ENCODE measurements at regions not wholly inside any gene's neighbourhood (a gene's known extent, or its start where the extent isn't known, plus 50 kb on each side); places are given as distances from the start of the nearest gene placed in this dataset.

GRCh38 chr10:64786989-64787388, 1265.8 kb downstream of the REEP3 start:
- Histone ChIP-seq H3K9me3 (ENCODE audit: control insufficient read depth, insufficient read depth, low read depth, low read length) (no peaks in the 10 kb centered on the region), H3K4me1 (ENCODE audit: control insufficient read depth, insufficient read depth, low read length) (no peaks in the 10 kb centered on the region), H3K27ac (ENCODE audit: extremely low read depth, low read depth, low read length) (no peak overlapping the region), H3K36me3 (ENCODE audit: control insufficient read depth in 2 of 2, insufficient read depth in 1 of 2, low read length in 2 of 2) (no peaks in the 10 kb centered on the region), H3K4me3 (ENCODE audit: low read depth, low read length) (no peak overlapping the region)
- ChIA-PET CTCF (no interaction called here), POLR2A (no interaction called here)
- TF ChIP-seq WT1 (tag by site-specific recombination; IDR thresholded peaks at IDR 0.05), result no peak
- TF ChIP-seq ZNF26 (tag by site-specific recombination; IDR thresholded peaks at IDR 0.05), result no peak
- no peak for TF ChIP-seq ZNF37A (tag by site-specific recombination; IDR thresholded peaks at IDR 0.05)
- TF ChIP-seq ZNF513 (tag by site-specific recombination; IDR thresholded peaks at IDR 0.05), result no peak
- no peak for TF ChIP-seq SP2 (tag by site-specific recombination; IDR thresholded peaks at IDR 0.05)
- TF ChIP-seq ATF2 (tag by site-specific recombination; IDR thresholded peaks at IDR 0.05; ENCODE audit: low read depth), result no peak
- TF ChIP-seq ZNF211 (tag by site-specific recombination; IDR thresholded peaks at IDR 0.05; ENCODE audit: low read depth), result no peak
- TF ChIP-seq ZBTB6 (tag by site-specific recombination; IDR thresholded peaks at IDR 0.05), result no peak
- no peak for TF ChIP-seq ZNF626 (tag by site-specific recombination; IDR thresholded peaks at IDR 0.05)
- TF ChIP-seq, protein P1, sequence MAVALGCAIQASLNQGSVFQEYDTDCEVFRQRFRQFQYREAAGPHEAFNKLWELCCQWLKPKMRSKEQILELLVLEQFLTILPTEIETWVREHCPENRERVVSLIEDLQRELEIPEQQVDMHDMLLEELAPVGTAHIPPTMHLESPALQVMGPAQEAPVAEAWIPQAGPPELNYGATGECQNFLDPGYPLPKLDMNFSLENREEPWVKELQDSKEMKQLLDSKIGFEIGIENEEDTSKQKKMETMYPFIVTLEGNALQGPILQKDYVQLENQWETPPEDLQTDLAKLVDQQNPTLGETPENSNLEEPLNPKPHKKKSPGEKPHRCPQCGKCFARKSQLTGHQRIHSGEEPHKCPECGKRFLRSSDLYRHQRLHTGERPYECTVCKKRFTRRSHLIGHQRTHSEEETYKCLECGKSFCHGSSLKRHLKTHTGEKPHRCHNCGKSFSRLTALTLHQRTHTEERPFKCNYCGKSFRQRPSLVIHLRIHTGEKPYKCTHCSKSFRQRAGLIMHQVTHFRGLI (tag by site-specific recombination; IDR thresholded peaks at IDR 0.05), result no peak
- no peak for TF ChIP-seq ZNF175 (tag by site-specific recombination; IDR thresholded peaks at IDR 0.05)
- TF ChIP-seq ZNF18 (tag by site-specific recombination; IDR thresholded peaks at IDR 0.05), result no peak
- no peak for TF ChIP-seq ZNF48 (tag by site-specific recombination; IDR thresholded peaks at IDR 0.05)
- TF ChIP-seq ZEB2 (tag by site-specific recombination; IDR thresholded peaks at IDR 0.05), result no peak
- TF ChIP-seq ZNF670 (tag by site-specific recombination; IDR thresholded peaks at IDR 0.05; ENCODE audit: low read depth), result no peak
- TF ChIP-seq ZNF433 (tag by site-specific recombination; IDR thresholded peaks at IDR 0.05; ENCODE audit: low read depth), result no peak
- TF ChIP-seq SCRT2 (tag by site-specific recombination; IDR thresholded peaks at IDR 0.05), result no peak
- TF ChIP-seq, protein P2, sequence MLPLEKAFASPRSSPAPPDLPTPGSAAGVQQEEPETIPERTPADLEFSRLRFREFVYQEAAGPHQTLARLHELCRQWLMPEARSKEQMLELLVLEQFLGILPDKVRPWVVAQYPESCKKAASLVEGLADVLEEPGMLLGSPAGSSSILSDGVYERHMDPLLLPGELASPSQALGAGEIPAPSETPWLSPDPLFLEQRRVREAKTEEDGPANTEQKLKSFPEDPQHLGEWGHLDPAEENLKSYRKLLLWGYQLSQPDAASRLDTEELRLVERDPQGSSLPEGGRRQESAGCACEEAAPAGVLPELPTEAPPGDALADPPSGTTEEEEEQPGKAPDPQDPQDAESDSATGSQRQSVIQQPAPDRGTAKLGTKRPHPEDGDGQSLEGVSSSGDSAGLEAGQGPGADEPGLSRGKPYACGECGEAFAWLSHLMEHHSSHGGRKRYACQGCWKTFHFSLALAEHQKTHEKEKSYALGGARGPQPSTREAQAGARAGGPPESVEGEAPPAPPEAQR (tag by site-specific recombination; IDR thresholded peaks at IDR 0.05), result no peak
- no peak for TF ChIP-seq ELK4 (IDR thresholded peaks at IDR 0.05; ENCODE audit: borderline replicate concordance, low read depth, low read length)
- no peak for TF ChIP-seq ZNF830 (tag by site-specific recombination; IDR thresholded peaks at IDR 0.05; ENCODE audit: low read depth)
